COR-L47 (cell line): ENCODE measurements at regions not wholly inside any gene's neighbourhood (a gene's known extent, or its start where the extent isn't known, plus 50 kb on each side); places are given as distances from the start of the nearest gene placed in this dataset.

ENCODE experiments used
- DNase-seq: peaks from one replicate; lab custom pipeline; 2025; lab: John Stamatoyannopoulos, UW

- DNase-seq: no peak
Measured at GRCh38 chr20:24870057-24870456, 79.0 kb upstream of the CST7 start.

GRCh38 chr20:24870881-24871280 is 78.2 kb upstream of the CST7 start:
- DNase-seq: no peak

- DNase-seq: no peak
Measured at GRCh38 chr20:24871480-24872213, 77.4 kb upstream of the CST7 start.

GRCh38 chr20:24872291-24873024 is 76.6 kb upstream of the CST7 start:
- DNase-seq: peak; percentile 90

- no peak for DNase-seq
Measured at GRCh38 chr20:24873025-24873620, 75.9 kb upstream of the CST7 start.

- DNase-seq: no peak
Measured at GRCh38 chr20:24875078-24875477, 74.0 kb upstream of the CST7 start.

GRCh38 chr20:24877652-24878051 is 71.4 kb upstream of the CST7 start:
- no peak for DNase-seq

GRCh38 chr20:24878657-24879056 is 70.4 kb upstream of the CST7 start:
- DNase-seq: no peak

GRCh38 chr20:24879875-24880274 is 69.2 kb upstream of the CST7 start:
- no peak for DNase-seq

- DNase-seq: no peak
Measured at GRCh38 chr20:24880356-24880755, 68.7 kb upstream of the CST7 start.

GRCh38 chr20:24890286-24890685 is 58.8 kb upstream of the CST7 start:
- DNase-seq: no peak

GRCh38 chr20:24891546-24892393 is 57.3 kb upstream of the CST7 start:
- DNase-seq: no peak

- no peak for DNase-seq
Measured at GRCh38 chr20:24892522-24892921, 56.5 kb upstream of the CST7 start.

GRCh38 chr20:24892931-24893330 is 56.1 kb upstream of the CST7 start:
- DNase-seq: no peak

- no peak for DNase-seq
Measured at GRCh38 chr20:24894488-24894887, 54.6 kb upstream of the CST7 start.

- DNase-seq: no peak
Measured at GRCh38 chr20:24894967-24895366, 54.1 kb upstream of the CST7 start.

- DNase-seq: no peak
Measured at GRCh38 chr20:24895431-24895830, 53.6 kb upstream of the CST7 start.

GRCh38 chr20:24895898-24896658 is 53.0 kb upstream of the CST7 start:
- no peak for DNase-seq

- DNase-seq: no peak
Measured at GRCh38 chr20:24896984-24897383, 52.1 kb upstream of the CST7 start.

GRCh38 chr20:24897974-24898373 is 51.1 kb upstream of the CST7 start:
- DNase-seq: no peak

GRCh38 chr20:24899153-24899552 is 49.9 kb upstream of the CST7 start:
- no peak for DNase-seq
